PC-3 (cell line): ENCODE measurements at regions not wholly inside any gene's neighbourhood (a gene's known extent, or its start where the extent isn't known, plus 50 kb on each side); places are given as distances from the start of the nearest gene placed in this dataset.

Source experiments
- ATAC-seq: fragments of 200-7000 bp; cut with Tn5 transposase; 2 replicates; pipeline ENCODE4 v1.9.1; 2020; ENCODE audit warnings: mild to moderate bottlenecking, moderate library complexity
- BruUV-seq: library from RNA; stranded (reverse); fragments of 400-500 nt; replicated peaks from 2 replicates; lab custom pipeline; 2021; lab: Mats Ljungman, UMichigan
- CTCF ChIA-PET: fragments of 300-600 bp; sonication (Branson Sonifier 250); formaldehyde crosslinking; loops from one replicate; lab custom pipeline; 2022; ENCODE audit warnings: antibody characterized with exemption; lab: Charles Lee
- POLR2A ChIA-PET: fragments of 300-600 bp; sonication (Branson Sonifier 250); formaldehyde crosslinking; loops from one replicate; lab custom pipeline; 2022; ENCODE audit warnings: antibody characterized with exemption; ENCODE audit not compliant: unreplicated experiment; lab: Charles Lee
- DNase-seq: peaks from one replicate; pipeline ENCODE4 v3.0.0-alpha.2; 2015
- H2AFZ ChIP-seq: fragments of 300-600 bp; sonication (generic); 2 replicates; pipeline ENCODE4 v1.6.0; 2016; ENCODE audit warnings: antibody characterized with exemption, low read length
- H3F3A ChIP-seq: fragments of 300-600 bp; sonication (generic); one replicate; pipeline ENCODE4 v1.6.0; 2017; ENCODE audit warnings: antibody characterized with exemption, low read length, control low read depth, mild to moderate bottlenecking; ENCODE audit not compliant: unreplicated experiment
- H3K27ac ChIP-seq: fragments of 300-600 bp; sonication (generic); 2 replicates; pipeline ENCODE4 v1.5.1; 2016; ENCODE audit warnings: mild to moderate bottlenecking, low read length
- H3K27me3 ChIP-seq: fragments of 300-600 bp; sonication (generic); 2 replicates; pipeline ENCODE4 v1.6.1; 2016; ENCODE audit warnings: low read length, mixed read lengths
- H3K36me3 ChIP-seq: fragments of 300-600 bp; sonication (generic); 2 replicates; pipeline ENCODE4 v1.6.1; 2016; ENCODE audit warnings: low read depth, mixed run types, low read length, mixed read lengths
- H3K4me1 ChIP-seq: fragments of 300-600 bp; sonication (generic); 2 replicates; pipeline ENCODE4 v1.5.1; 2016; ENCODE audit warnings: low read length; ENCODE audit not compliant: insufficient read depth
- H3K4me2 ChIP-seq: fragments of 300-600 bp; sonication (generic); 2 replicates; pipeline ENCODE4 v1.6.0; 2016; ENCODE audit warnings: low read length
- H3K4me3 ChIP-seq: fragments of 300-600 bp; sonication (generic); 2 replicates; pipeline ENCODE4 v1.5.1; 2016; ENCODE audit warnings: mild to moderate bottlenecking, low read length, mixed read lengths
- H3K79me2 ChIP-seq: fragments of 300-600 bp; sonication (generic); 2 replicates; pipeline ENCODE4 v1.6.1; 2017; ENCODE audit warnings: low read length, mixed read lengths
- H3K9ac ChIP-seq: fragments of 300-600 bp; sonication (generic); 2 replicates; pipeline ENCODE4 v1.6.0; 2016; ENCODE audit warnings: mild to moderate bottlenecking, low read length
- H3K9me2 ChIP-seq: fragments of 300-600 bp; sonication (generic); replicated peaks from 2 replicates; pipeline ENCODE4 v1.6.1; 2016; ENCODE audit warnings: mixed run types, low read length, mixed read lengths
- H3K9me3 ChIP-seq: fragments of 300-600 bp; sonication (generic); 2 replicates; pipeline ENCODE4 v1.6.1; 2016; ENCODE audit warnings: low read length, mixed read lengths
- H4K20me1 ChIP-seq: fragments of 300-600 bp; sonication (generic); 2 replicates; pipeline ENCODE4 v1.6.1; 2016; ENCODE audit warnings: low read length, mixed read lengths
- EZH2 ChIP-seq: fragments of 300-600 bp; sonication (generic); IDR thresholded peaks from one replicate; pipeline ENCODE4 v1.6.1; 2017; ENCODE audit warnings: antibody characterized with exemption, mild to moderate bottlenecking, low read length; ENCODE audit not compliant: unreplicated experiment
- EZH2phosphoT487 ChIP-seq: fragments of 300-600 bp; sonication (generic); IDR thresholded peaks from 2 replicates; pipeline ENCODE4 v1.6.1; 2018; ENCODE audit warnings: mild to moderate bottlenecking, antibody characterized with exemption, low read length, borderline replicate concordance
- intact Hi-C: fragments of 100-400 bp; cut with micrococcal nuclease; formaldehyde crosslinking; loops from 2 replicates; pipeline ENCODE4 v1.9.0; 2023
- TF ChIP-seq, protein P1 (sequence below): fragments of 300-600 bp; sonication (generic); conservative IDR thresholded peaks from 2 replicates; pipeline ENCODE4 v1.5.1; 2017; ENCODE audit warnings: antibody characterized with exemption, low read depth, mild to moderate bottlenecking, low read length

DNA sequence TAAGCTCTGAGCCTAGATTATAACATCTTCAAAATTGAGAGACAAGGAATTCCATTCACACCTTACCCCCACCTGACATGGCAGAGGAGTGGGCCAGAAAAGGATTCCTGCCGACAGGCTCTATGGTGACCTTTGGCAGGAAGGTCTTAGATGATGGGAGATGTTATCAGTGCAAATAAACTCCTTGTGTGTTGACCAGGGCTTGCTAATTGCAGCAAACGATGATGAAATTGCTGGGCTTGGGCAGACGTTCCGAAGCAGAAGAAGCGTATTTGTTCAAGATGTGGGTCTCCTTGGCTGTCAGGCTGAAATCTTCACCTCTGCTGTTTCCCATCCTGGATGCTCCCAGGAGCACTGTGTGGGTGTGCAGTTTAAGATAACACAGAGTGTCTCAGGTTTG is 183.7 kb upstream of the CADM1 start:
- TF ChIP-seq, protein P1, sequence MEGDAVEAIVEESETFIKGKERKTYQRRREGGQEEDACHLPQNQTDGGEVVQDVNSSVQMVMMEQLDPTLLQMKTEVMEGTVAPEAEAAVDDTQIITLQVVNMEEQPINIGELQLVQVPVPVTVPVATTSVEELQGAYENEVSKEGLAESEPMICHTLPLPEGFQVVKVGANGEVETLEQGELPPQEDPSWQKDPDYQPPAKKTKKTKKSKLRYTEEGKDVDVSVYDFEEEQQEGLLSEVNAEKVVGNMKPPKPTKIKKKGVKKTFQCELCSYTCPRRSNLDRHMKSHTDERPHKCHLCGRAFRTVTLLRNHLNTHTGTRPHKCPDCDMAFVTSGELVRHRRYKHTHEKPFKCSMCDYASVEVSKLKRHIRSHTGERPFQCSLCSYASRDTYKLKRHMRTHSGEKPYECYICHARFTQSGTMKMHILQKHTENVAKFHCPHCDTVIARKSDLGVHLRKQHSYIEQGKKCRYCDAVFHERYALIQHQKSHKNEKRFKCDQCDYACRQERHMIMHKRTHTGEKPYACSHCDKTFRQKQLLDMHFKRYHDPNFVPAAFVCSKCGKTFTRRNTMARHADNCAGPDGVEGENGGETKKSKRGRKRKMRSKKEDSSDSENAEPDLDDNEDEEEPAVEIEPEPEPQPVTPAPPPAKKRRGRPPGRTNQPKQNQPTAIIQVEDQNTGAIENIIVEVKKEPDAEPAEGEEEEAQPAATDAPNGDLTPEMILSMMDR = no peak
- no peak for TF ChIP-seq EZH2
- no peak for TF ChIP-seq EZH2phosphoT487
- POLR2A ChIA-PET = no interaction called here
- Histone ChIP-seq H3F3A (no peaks in the 10 kb centered on the region), H3K9ac (no peak overlapping the region), H3K4me2 (no peak overlapping the region), H3K27ac (no peak overlapping the region), H3K27me3 (no peaks in the 10 kb centered on the region), H2AFZ (no peak overlapping the region), H3K9me2 (no peaks in the 10 kb centered on the region), H3K9me3 (0 out of 2 replicates have a peak, but pooled peaks cover 10% of the 10 kb centered on the region), H4K20me1 (no peaks in the 10 kb centered on the region), H3K4me3 (no peak overlapping the region), H3K79me2 (no peaks in the 10 kb centered on the region), H3K4me1 (no peaks in the 10 kb centered on the region), H3K36me3 (no peaks in the 10 kb centered on the region)
- no TSS peak for BruUV-seq
- DNase-seq = no peak
- CTCF ChIA-PET = no interaction called here
- intact Hi-C loops = no loop called here
- ATAC-seq = no peak

- CTCF ChIA-PET = no interaction called here
- Histone ChIP-seq H2AFZ (no peak overlapping the region), H3K9me2 (no peaks in the 10 kb centered on the region), H3K4me3 (no peak overlapping the region), H3K9ac (no peak overlapping the region), H3K79me2 (no peaks in the 10 kb centered on the region), H3F3A (no peaks in the 10 kb centered on the region), H3K4me2 (no peak overlapping the region), H3K27me3 (no peaks in the 10 kb centered on the region), H3K9me3 (peaks cover 14% of the 10 kb centered on the region; the same call in 1 of the 2 replicates), H3K4me1 (no peaks in the 10 kb centered on the region), H3K36me3 (no peaks in the 10 kb centered on the region), H3K27ac (no peak overlapping the region), H4K20me1 (no peaks in the 10 kb centered on the region)
- POLR2A ChIA-PET = no interaction called here
- BruUV-seq = no TSS peak
- TF ChIP-seq EZH2phosphoT487 = no peak
- no peak for TF ChIP-seq EZH2
- TF ChIP-seq, protein P1 = no peak
- no peak for DNase-seq
- intact Hi-C loops = no loop called here
- no peak for ATAC-seq
Observed at GRCh38 chr11:115684699-115685098, 180.5 kb upstream of the CADM1 start.

- intact Hi-C loops = no loop called here
- H3K4me1 ChIP-seq = no peaks in the 10 kb centered on the region
- ChIA-PET POLR2A (no interaction called here), CTCF (no interaction called here)
- H3K4me3 ChIP-seq = no peak overlapping the region
- no peaks in the 10 kb centered on the region for H4K20me1 ChIP-seq
- H3K27me3 ChIP-seq = no peaks in the 10 kb centered on the region
- no peak overlapping the region for H3K27ac ChIP-seq
- no peak overlapping the region for H3K4me2 ChIP-seq
- no peak overlapping the region for H2AFZ ChIP-seq
- no peaks in the 10 kb centered on the region for H3K36me3 ChIP-seq
- H3K9me3 ChIP-seq = peaks cover 14% of the 10 kb centered on the region; the same call in 1 of the 2 replicates
- TF ChIP-seq EZH2phosphoT487 (no peak), EZH2 (no peak)
- TF ChIP-seq, protein P1 = no peak
- ATAC-seq (no peak), DNase-seq (no peak)
- H3F3A ChIP-seq = no peaks in the 10 kb centered on the region
- no peaks in the 10 kb centered on the region for H3K79me2 ChIP-seq
- no peaks in the 10 kb centered on the region for H3K9me2 ChIP-seq
- BruUV-seq = no TSS peak
- H3K9ac ChIP-seq = no peak overlapping the region
Observed at GRCh38 chr11:115684135-115684534, 179.9 kb upstream of the CADM1 start.
